ENCODE measurements at regions not wholly inside any gene's neighbourhood (a gene's known extent, or its start where the extent isn't known, plus 50 kb on each side); places are given as distances from the start of the nearest gene placed in this dataset.

- H3K27ac ChIP-seq (ENCODE audit: low read depth, low read length) = no peak overlapping the region
- no peaks in the 10 kb centered on the region for H3K4me1 Mint-ChIP-seq
- no peak overlapping the region for H3K4me3 ChIP-seq (ENCODE audit: low read length)
- no peak overlapping the region for H3K9ac ChIP-seq (ENCODE audit: extremely low read depth, low read length, poor library complexity, severe bottlenecking)
- no peaks in the 10 kb centered on the region for H3K9me3 Mint-ChIP-seq
- H3K27me3 Mint-ChIP-seq (ENCODE audit: insufficient read depth) = no peaks in the 10 kb centered on the region
- no peaks in the 10 kb centered on the region for H3K36me3 Mint-ChIP-seq (ENCODE audit: low read depth)
- H3K4me1 ChIP-seq (ENCODE audit: control insufficient read depth, insufficient read depth, low read length) = no peaks in the 10 kb centered on the region
- no peak overlapping the region for H3K4me3 Mint-ChIP-seq
- H3K27ac Mint-ChIP-seq = no peak overlapping the region
- no peak for DNase-seq
- no peaks in the 10 kb centered on the region for H3K9me3 ChIP-seq (ENCODE audit: control insufficient read depth, low read length)
- no peaks in the 10 kb centered on the region for H3K27me3 ChIP-seq (ENCODE audit: control insufficient read depth, insufficient read depth, low read length, poor library complexity, severe bottlenecking)
- TF ChIP-seq CTCF (conservative IDR thresholded peaks at IDR 0.05) = peak; percentile 53
- 87 to 94% methylated on average over 3 of the region's 3 CpGs for WGBS, 2 experiments (ENCODE audit: insufficient coverage in 1 of 2, insufficient read length in 1 of 2)
- no peaks in the 10 kb centered on the region for H3K36me3 ChIP-seq (ENCODE audit: control insufficient read depth, insufficient read depth, low read length)
These were observed 63.3 kb upstream of the ADGRL4 start for GRCh38 chr1:79069828-79070227.

- H3K4me3 ChIP-seq (ENCODE audit: low read length) = no peak overlapping the region
- H3K4me1 Mint-ChIP-seq = no peaks in the 10 kb centered on the region
- H3K4me1 ChIP-seq (ENCODE audit: control insufficient read depth, insufficient read depth, low read length) = no peaks in the 10 kb centered on the region
- H3K27ac ChIP-seq (ENCODE audit: low read depth, low read length) = no peak overlapping the region
- no peak overlapping the region for H3K4me3 Mint-ChIP-seq
- TF ChIP-seq CTCF (conservative IDR thresholded peaks at IDR 0.05) = no peak
- no peak for DNase-seq
- H3K27me3 ChIP-seq (ENCODE audit: control insufficient read depth, insufficient read depth, low read length, poor library complexity, severe bottlenecking) = no peaks in the 10 kb centered on the region
- H3K9me3 Mint-ChIP-seq = no peaks in the 10 kb centered on the region
- WGBS, 2 experiments (ENCODE audit: insufficient coverage in 1 of 2, insufficient read length in 1 of 2) = 98 to 100% methylated on average over 1 to 2 of the region's 2 CpGs
- H3K36me3 ChIP-seq (ENCODE audit: control insufficient read depth, insufficient read depth, low read length) = no peaks in the 10 kb centered on the region
- no peaks in the 10 kb centered on the region for H3K9me3 ChIP-seq (ENCODE audit: control insufficient read depth, low read length)
- no peak overlapping the region for H3K27ac Mint-ChIP-seq
- no peaks in the 10 kb centered on the region for H3K27me3 Mint-ChIP-seq (ENCODE audit: insufficient read depth)
- no peaks in the 10 kb centered on the region for H3K36me3 Mint-ChIP-seq (ENCODE audit: low read depth)
- H3K9ac ChIP-seq (ENCODE audit: extremely low read depth, low read length, poor library complexity, severe bottlenecking) = no peak overlapping the region
These were observed 52.8 kb upstream of the ADGRL4 start for GRCh38 chr1:79059341-79059740.

Data from endodermal cell (in vitro differentiated cells).